ENCODE measurements at regions not wholly inside any gene's neighbourhood (a gene's known extent, or its start where the extent isn't known, plus 50 kb on each side); places are given as distances from the start of the nearest gene placed in this dataset.

DNA sequence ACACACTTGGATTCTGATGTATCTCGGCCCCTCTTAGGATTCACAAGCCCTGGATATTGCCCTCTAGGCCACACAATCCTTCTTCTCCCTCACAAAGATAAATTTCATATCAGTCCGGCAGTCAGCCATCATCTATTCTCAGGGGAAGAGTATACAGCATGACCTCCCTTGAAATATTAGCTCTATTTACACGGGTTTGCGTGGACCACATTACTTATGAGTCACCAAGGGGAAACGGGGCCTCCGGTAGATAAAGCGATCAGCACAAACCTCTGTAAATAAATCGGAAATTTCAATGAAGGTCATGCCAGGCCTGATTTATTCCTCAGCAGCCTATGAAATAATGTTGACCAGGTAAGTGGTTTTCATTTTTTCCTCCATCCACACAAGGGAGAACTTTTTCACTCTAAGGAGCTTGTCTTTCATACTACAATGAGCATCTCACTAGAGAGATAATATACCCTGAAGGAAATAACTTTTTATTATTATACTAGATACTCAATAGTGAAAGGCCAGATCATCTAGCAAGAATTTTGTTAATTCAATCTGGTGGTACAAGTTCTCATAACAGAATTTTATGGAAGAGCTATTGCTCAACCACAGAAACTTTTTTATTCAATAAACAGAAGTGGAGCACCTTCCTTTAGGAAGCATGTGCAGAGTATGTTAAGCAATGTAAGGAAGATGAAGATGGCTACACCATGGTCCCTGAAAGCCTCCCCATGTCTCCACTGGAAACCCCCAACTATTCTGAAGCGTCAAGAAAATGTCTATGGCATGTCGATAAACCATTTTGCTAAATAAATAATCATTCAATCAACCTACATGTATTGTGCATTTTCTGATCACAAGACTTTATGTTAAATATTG is 125.2 kb upstream of the PIK3C3 start:
- ChIA-PET CTCF (no interaction called here), POLR2A (no interaction called here)
- Histone ChIP-seq H3K4me1 (ENCODE audit: control insufficient read depth, extremely low read depth, insufficient read depth, low read length) (no peaks in the 10 kb centered on the region), H3K27me3 (ENCODE audit: control insufficient read depth in 2 of 2, insufficient read depth in 2 of 2, low read length in 2 of 2) (no peaks in the 10 kb centered on the region), H3K27ac (ENCODE audit: insufficient read depth, low read depth, low read length) (no peak overlapping the region), H3K4me2 (ENCODE audit: insufficient read depth, low read length) (no peak overlapping the region), H4K20me1 (replicated peaks; ENCODE audit: control insufficient read depth, extremely low read depth, insufficient read depth, low read length) (no peaks in the 10 kb centered on the region), H3K4me3 (replicated peaks in 1 of 3; ENCODE audit: insufficient read depth in 1 of 3, low read depth in 1 of 3, low read length in 3 of 3) (no peak overlapping the region), H3K9ac (replicated peaks; ENCODE audit: extremely low read depth, insufficient read depth, low read length) (no peak overlapping the region), H3K36me3 (ENCODE audit: control insufficient read depth in 2 of 2, extremely low read depth in 1 of 2, insufficient read depth in 2 of 2, low read length in 2 of 2) (no peaks in the 10 kb centered on the region), H3K9me1 (replicated peaks; ENCODE audit: control insufficient read depth, extremely low read depth, insufficient read depth, low read length) (no peaks in the 10 kb centered on the region), H3K79me2 (ENCODE audit: control insufficient read depth, insufficient read depth, low read length) (no peaks in the 10 kb centered on the region), H2AFZ (ENCODE audit: low read depth, low read length) (no peak overlapping the region), H3K9me3 (replicated peaks; ENCODE audit: control insufficient read depth, insufficient read depth, low read length) (no peaks in the 10 kb centered on the region)
- BruUV-seq (replicated peaks): no TSS peak
- FAIRE-seq (no peak), DNase-seq (ENCODE audit: low read depth, low spot score) (peak; percentile 1)
- TF ChIP-seq MYC (IDR thresholded peaks at IDR 0.05; ENCODE audit: low read depth, low read length) (no peak), GATA2 (IDR thresholded peaks at IDR 0.05; ENCODE audit: insufficient read depth, insufficient read length, low read depth, low read length) (no peak), FOS (IDR thresholded peaks at IDR 0.05; ENCODE audit: borderline replicate concordance, insufficient read depth, low read length) (no peak), CTCF (IDR thresholded peaks at IDR 0.05; ENCODE audit: extremely low read depth in 1 of 2, insufficient read depth in 1 of 2, low read depth in 1 of 2, low read length in 2 of 2) (no peak), POLR2AphosphoS5 (IDR thresholded peaks at IDR 0.05; ENCODE audit: insufficient read depth, low read depth, low read length) (no peak), JUN (IDR thresholded peaks at IDR 0.05; ENCODE audit: borderline replicate concordance, insufficient read depth, insufficient read length, low read depth) (no peak), EZH2 (IDR thresholded peaks at IDR 0.05; ENCODE audit: borderline replicate concordance, low read depth, low read length, severe bottlenecking) (no peak), POLR2A (IDR thresholded peaks at IDR 0.05; ENCODE audit: low read depth, low read length) (no peak)
- TF ChIP-seq, protein P1, sequence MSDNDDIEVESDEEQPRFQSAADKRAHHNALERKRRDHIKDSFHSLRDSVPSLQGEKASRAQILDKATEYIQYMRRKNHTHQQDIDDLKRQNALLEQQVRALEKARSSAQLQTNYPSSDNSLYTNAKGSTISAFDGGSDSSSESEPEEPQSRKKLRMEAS (IDR thresholded peaks at IDR 0.05; ENCODE audit: insufficient read depth, insufficient read length): no peak
- intact Hi-C loops (cut with micrococcal nuclease) (no loop called here), dilution Hi-C loops (cut with MboI; ENCODE audit: extremely low pct_ligation_motif_present, low sequenced_read_pairs) (no loop called here)

Data from endothelial cell of umbilical vein (primary cell).